HG02970 (cell line): ENCODE measurements at regions not wholly inside any gene's neighbourhood (a gene's known extent, or its start where the extent isn't known, plus 50 kb on each side); places are given as distances from the start of the nearest gene placed in this dataset.

ENCODE experiments used
- ATAC-seq: cut with Tn5 transposase; IDR thresholded peaks from one replicate; pipeline ENCODE4 v1.9.1; 2021; ENCODE audit warnings: mild to moderate bottlenecking, moderate library complexity, moderate number of reproducible peaks; ENCODE audit not compliant: unreplicated experiment, low FRiP score

DNA sequence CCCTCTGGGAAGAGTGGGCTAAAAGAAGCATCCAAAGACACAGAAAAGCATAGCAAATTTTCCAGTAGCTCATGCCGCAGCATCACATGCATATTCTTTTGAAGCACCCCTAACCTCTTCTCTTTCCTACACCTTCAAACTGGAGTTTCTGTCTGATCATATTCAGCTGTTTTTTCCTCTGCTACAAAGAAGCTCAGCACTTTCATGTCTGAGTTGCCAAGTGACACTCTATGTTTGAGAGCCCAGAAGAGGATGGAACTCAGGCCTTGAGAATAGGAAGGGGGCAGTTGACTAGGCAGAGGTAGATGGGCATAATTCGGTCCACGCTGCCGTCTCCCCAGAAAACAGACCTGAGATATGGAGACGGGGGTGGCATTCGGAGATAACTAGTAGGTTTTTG is 489.6 kb upstream of the NR2F2 start:
- no peak for ATAC-seq

GRCh38 chr15:95842576-95842975 is 487.9 kb upstream of the NR2F2 start:
- ATAC-seq: no peak

- ATAC-seq: no peak
Measured at GRCh38 chr15:95843241-95843910, 487.1 kb upstream of the NR2F2 start.

DNA sequence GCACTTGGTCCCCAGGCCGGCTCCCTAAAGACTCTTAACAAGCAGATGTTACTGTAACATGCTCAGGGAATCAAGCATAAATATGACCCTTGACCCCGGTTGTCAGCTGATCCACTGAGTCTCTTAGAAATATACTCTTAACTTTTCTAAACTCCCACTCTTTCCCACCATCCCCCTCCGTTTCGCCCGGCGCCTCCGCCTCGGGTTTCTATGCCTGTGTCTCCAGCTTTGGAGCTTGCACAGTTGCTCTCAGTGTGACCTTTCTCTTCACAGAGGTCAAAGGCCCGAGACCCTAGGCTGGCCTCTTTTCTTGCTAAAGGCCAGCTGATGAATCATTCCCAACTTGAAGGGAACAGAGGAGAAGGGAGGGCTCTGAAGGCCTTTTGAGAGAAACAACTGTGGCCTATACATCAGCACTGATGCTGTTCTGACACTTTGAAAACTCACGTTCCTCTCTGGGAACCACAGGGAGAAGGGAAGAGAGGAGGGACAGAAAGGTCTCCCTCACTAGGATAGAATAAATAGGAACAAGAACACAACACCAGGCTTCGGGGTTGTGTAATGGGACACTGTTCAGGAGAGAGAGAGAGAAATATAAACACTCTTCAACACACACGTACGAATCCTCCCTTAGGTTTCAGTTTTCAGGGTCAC is 484.5 kb upstream of the NR2F2 start:
- no peak for ATAC-seq

DNA sequence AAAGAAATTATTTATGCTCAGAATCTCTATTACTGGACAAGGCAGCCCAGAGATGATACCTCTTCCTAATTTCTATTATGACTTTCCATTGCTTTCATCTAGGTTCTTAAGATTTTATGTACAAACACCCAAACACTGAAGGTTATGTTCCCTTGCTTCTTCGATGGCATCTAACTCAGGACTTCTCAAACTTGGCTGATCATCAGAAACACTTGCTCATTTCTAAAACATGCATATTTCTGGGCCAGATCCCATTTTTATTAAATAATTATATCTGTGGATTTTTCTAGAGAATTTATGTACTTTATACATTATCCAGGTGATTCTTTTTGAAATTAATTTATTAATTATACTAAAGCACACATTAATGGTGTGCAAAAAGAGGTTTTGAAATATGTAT is 482.4 kb upstream of the NR2F2 start:
- ATAC-seq: no peak

DNA sequence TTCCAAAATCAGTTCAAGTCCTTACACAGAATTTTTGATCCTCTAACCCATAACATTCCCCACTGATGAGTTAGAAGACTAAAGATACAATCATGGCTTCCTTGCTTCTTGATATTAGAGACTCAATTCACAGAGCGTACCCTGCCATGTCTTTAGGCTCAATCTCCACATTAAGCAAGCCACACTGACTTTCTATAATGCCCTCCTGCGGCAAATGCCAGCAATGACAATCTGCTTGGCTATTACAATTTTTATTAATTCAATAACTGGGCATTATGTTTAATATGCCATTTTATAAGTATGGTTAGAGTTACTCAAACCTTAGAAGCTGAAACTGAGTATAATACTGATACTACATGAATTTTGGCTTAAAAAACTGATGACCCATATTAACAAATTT is 479.7 kb upstream of the NR2F2 start:
- ATAC-seq: no peak

DNA sequence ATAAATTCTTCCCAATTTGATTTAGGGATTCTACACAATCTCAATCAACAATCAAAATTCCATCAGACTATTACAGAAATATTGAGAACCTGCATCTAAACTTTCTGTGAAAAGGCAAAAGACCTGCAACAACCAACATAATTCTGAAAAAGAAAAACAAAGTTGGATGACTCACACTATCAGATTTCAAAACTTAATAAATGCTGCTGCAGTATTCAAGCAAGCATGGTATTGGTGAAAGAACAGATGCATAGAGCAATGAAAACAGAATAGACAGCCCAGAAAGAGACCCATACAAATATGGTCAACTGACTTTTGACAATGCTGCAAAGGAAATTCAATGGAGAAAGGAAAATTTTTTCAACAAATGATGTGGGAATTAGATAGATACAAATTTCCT is 477.1 kb upstream of the NR2F2 start:
- no peak for ATAC-seq

DNA sequence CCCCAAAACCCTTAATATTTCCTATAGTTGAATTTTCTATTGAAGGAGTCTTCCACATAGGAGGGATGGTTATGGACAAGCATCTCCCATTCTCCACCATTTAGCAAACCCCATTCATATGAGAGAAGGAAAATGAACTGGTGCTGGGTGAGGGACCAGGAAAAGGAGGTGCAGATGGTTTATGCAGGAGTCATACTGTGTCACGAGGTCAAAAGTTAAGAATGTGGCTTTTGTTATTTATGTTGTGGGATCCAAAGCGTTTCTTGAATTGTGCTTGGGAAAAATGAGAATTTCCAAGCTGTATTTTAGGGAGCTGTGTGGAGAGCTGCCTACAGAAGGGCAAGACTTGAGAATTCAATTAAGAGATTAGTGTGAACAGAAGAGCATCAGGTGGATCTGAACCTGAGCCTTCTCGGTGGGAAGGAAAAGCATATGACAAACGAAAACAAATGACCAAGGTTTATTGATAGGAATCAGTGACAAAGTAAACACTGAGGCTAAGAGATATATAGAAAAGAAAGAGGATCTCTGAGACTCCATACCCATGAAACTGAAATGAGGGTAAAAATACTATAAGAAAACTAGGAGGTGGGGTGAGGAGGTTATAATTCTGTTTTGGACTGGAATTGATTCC is 473.3 kb upstream of the NR2F2 start:
- ATAC-seq: no peak

GRCh38 chr15:95857758-95858157 is 472.7 kb upstream of the NR2F2 start:
- no peak for ATAC-seq

DNA sequence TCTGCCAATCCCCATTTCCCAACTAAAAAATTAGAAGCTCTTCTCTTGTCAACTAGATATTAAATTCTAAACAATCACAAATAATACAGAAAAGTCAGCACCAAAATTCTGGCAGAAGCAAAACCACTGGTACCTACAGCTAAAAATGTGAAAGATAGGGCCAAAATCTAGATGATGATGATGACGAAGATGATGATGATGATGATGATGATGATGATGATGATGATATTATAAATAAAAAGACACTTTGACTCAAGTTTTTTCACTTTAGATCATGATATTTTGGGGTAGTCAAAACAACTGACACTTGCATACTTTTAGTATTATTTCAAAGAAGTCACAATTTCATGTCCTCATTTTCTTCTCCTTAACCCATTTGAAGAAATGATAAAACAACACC is 470.1 kb upstream of the NR2F2 start:
- no peak for ATAC-seq

DNA sequence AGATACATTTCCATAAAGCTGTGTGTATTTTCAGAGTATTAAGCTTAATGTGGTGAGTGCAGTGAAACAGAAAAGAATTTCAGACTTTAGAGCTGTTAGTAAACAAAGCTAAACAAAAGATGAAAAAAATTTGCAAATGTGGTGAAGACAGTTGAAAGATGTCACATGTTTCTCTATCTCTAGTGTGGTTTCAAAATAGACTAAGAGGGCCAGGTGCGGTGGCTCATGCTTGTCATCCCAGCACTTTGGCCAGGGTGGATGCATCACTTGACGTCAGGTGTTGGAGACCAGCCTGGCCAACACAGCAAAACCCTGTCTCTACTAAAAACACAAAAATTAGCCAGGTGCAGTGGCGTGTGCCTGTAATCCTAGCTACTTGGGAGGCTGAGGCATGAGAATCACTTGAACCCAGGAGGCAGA is 466.0 kb upstream of the NR2F2 start:
- no peak for ATAC-seq

- ATAC-seq: no peak
Measured at GRCh38 chr15:95865330-95865739, 465.2 kb upstream of the NR2F2 start.

GRCh38 chr15:95866711-95867440 is 463.6 kb upstream of the NR2F2 start:
- ATAC-seq: no peak

DNA sequence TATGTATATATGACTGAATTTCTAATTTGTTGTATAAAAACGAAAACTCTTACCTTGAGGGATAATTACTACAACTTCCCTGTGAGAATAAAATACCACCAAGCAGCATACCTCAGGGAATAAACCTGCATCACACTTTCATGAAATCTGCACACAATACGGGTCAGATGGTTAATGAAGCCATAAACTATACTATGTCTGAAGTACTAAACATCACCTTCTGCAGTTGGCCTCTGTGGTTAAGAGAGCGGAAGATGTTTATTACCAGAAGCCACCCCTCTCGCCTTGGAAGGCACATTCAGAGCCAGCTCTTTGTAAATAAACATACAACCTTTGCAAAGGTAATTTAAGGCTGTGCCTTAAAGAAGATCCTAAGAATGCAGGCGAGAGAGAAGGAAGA is 462.1 kb upstream of the NR2F2 start:
- ATAC-seq: no peak

GRCh38 chr15:95868970-95869369 is 461.5 kb upstream of the NR2F2 start:
- no peak for ATAC-seq

DNA sequence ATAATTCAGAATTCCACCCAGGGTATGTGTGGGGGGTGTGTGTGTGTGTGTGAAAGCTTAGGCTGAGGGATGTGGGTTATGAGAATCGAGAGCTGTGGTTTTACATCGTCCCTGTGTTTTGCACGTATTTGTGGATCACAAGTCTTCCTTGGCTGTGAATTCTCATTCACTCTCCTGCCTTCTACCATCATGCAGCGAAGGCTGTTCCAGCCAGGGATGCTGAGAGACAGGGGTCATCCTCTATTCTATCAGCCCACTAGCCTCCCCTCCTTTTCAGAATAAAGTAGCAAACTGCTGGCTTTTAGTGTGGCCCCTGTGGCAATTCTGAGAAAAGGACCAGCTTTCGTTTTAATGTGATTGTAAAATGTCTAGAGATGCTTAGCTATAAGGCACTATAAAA is 460.6 kb upstream of the NR2F2 start:
- no peak for ATAC-seq

DNA sequence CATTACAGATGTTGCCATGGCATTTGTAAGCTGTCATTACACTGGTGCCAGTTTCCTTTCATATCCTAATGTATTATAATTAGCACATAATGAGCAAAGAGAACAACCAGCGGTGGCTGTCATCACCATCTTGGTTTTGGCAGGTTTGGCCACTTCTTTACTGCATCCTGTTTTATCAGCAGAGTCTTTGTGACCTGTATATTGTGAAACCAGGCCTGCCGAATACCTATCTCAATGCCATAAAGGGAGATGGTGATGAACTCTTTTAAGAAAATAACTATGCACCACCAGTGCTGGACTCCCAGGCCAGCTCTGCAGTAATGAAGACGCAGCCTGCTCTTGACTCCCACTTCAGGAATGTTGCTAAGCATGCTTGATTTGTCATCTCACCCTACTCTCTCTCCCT is 458.1 kb upstream of the NR2F2 start:
- ATAC-seq: no peak

DNA sequence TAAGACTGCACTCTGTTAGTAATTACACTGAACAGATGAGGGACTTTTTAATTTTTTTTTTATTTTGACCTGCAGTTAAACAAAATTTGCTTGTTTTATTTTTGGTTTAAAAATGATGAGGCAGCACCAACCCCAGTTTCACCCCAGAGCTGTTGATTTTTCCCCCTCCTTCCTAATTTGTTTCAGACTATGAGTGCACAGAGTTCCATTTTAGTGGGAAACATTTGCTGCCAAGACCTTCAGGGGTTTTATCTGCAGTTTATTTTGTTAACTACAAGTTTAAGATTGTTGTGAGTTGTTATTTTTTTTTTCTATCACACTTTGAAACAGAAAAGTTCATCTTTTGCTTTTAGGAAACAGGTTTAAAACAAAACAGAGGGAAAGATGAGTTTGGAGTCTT is 455.9 kb upstream of the NR2F2 start:
- ATAC-seq: no peak

DNA sequence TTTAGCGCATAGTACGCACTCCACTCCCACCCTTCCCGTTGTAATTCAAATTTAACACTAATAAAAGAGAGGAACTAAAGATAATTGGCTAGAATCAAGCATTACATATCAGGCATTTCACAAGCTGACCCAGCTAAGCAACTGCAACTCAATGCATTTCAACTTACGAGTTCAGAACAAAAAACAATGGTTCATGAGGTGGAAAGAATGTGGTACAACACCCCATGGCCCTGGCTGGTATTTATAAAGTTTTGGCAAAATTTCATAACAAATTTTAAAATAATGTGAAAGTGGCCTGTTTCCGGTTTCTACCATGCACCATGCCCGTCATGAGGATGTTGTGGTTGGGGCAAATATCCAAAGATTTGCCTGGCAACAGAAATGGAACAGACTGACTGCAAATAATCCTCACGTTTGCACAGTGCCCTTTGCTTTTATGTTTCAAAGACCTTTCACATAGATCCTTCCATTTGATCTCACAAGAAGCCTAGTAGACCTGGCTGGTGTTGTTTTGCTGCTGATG is 455.3 kb upstream of the NR2F2 start:
- no peak for ATAC-seq

GRCh38 chr15:95880031-95880570 is 450.4 kb upstream of the NR2F2 start:
- ATAC-seq: no peak

DNA sequence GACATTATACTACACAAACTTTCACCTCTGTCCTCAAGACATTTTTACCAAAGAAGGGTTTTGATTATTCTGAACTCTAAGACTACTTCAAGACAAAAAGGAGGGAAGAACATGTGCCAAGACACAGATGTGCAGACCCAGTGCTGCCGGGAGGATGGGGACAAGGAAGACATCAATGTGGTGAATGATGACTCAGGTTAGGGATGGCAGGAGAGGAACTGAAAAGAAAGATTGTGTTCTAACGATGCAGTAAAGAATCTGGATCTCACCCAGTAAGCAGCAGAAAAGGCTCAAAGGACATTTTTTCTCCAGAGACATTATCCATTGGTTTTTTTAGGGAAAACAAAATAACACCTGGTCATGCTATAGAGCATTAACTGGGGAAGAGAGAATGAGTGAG is 449.9 kb upstream of the NR2F2 start:
- no peak for ATAC-seq
